ENCODE measurements at regions not wholly inside any gene's neighbourhood (a gene's known extent, or its start where the extent isn't known, plus 50 kb on each side); places are given as distances from the start of the nearest gene placed in this dataset.

DNA sequence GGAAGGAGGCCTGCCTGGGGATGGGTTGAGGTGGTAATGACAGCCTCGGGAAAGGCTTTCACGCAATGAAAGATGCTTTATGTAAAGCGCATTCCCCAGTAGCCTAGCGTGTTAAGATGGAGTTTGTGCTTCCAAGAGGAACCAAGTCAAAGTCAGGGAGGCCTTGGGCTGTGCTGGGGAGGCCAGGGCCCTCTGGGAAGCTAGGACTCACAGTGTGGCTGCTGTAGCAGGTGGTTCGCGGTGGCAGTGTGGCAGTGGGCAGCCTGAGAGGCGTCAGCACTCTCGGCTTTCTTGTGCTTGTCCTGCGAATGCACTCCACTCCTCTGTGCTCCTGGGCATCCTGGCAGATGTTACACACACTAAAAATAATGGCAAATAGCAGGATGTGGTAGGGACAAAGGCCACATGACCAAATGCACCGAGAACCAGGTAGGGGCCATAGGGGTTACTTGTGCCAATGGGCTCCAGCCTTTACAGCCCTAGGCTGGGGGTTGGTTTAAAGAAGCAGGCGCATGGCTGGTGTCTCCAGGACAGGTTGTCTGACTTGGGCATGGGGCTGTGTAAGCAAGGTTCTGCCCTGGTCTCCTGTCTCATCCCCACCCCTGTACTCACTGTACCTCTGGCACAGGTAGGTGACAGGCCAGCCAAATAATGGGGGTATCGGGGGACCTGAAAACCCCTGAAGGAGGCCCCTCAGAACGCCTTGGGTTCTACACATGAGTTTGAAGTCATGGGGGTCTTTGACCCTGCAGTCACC, 154.4 kb upstream of the TWIST2 start:
- Histone ChIP-seq H3K4me1 (ENCODE audit: control insufficient read depth in 4 of 4, insufficient read depth in 4 of 4, low read length in 3 of 4) (peaks cover 0 to 22% (median 5%) of the 10 kb centered on the region in 4 donors), H3K4me3 (ENCODE audit: low read depth in 1 of 3, low read length in 3 of 3) (no peak overlapping the region), H3K9me3 (ENCODE audit: control insufficient read depth in 4 of 4, low read length in 3 of 4) (no peaks in the 10 kb centered on the region), H3K27me3 (ENCODE audit: control insufficient read depth in 4 of 4, insufficient read depth in 4 of 4, low read length in 3 of 4) (no peaks in the 10 kb centered on the region), H3K9ac (ENCODE audit: low read depth in 1 of 2, low read length in 2 of 2) (no peak overlapping the region), H3K27ac (ENCODE audit: low read depth in 1 of 2, low read length in 2 of 2) (no peak overlapping the region), H3K36me3 (ENCODE audit: control insufficient read depth in 4 of 4, insufficient read depth in 3 of 4, low read depth in 1 of 4, low read length in 3 of 4) (no peaks in the 10 kb centered on the region)
- DNase-seq (ENCODE audit: low spot score), result no peak
- TF ChIP-seq NR2F2 (IDR thresholded peaks at IDR 0.05), result no peak
- no peak for TF ChIP-seq TAF1 (conservative IDR thresholded peaks at IDR 0.05)
- TF ChIP-seq YY1 (IDR thresholded peaks at IDR 0.05), result no peak
- no peak for TF ChIP-seq HNF4A (conservative IDR thresholded peaks at IDR 0.05)
- TF ChIP-seq MAX (IDR thresholded peaks at IDR 0.05), result no peak
- no peak for TF ChIP-seq FOXA1 (IDR thresholded peaks at IDR 0.05)
- TF ChIP-seq EGR1 (IDR thresholded peaks at IDR 0.05; ENCODE audit: low read depth in 2 of 2), result no peak
- TF ChIP-seq, protein P1, sequence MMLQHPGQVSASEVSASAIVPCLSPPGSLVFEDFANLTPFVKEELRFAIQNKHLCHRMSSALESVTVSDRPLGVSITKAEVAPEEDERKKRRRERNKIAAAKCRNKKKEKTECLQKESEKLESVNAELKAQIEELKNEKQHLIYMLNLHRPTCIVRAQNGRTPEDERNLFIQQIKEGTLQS (IDR thresholded peaks at IDR 0.05), result no peak
- no peak for TF ChIP-seq ZBTB33 (IDR thresholded peaks at IDR 0.05)
- TF ChIP-seq SP1 (IDR thresholded peaks at IDR 0.05), result no peak
- no peak for TF ChIP-seq REST (IDR thresholded peaks at IDR 0.05)
- TF ChIP-seq FOXA2 (IDR thresholded peaks at IDR 0.05), result no peak
- no peak for TF ChIP-seq RXRA (IDR thresholded peaks at IDR 0.05)
- no peak for TF ChIP-seq GABPA (IDR thresholded peaks at IDR 0.05 in 1 of 2, conservative IDR thresholded peaks at IDR 0.05 in 1 of 2)
- TF ChIP-seq RAD21 (IDR thresholded peaks at IDR 0.05), result no peak
- no peak for TF ChIP-seq JUND (IDR thresholded peaks at IDR 0.05)
- no peak for TF ChIP-seq HNF4G (IDR thresholded peaks at IDR 0.05)
- TF ChIP-seq, protein P2, sequence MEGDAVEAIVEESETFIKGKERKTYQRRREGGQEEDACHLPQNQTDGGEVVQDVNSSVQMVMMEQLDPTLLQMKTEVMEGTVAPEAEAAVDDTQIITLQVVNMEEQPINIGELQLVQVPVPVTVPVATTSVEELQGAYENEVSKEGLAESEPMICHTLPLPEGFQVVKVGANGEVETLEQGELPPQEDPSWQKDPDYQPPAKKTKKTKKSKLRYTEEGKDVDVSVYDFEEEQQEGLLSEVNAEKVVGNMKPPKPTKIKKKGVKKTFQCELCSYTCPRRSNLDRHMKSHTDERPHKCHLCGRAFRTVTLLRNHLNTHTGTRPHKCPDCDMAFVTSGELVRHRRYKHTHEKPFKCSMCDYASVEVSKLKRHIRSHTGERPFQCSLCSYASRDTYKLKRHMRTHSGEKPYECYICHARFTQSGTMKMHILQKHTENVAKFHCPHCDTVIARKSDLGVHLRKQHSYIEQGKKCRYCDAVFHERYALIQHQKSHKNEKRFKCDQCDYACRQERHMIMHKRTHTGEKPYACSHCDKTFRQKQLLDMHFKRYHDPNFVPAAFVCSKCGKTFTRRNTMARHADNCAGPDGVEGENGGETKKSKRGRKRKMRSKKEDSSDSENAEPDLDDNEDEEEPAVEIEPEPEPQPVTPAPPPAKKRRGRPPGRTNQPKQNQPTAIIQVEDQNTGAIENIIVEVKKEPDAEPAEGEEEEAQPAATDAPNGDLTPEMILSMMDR (IDR thresholded peaks at IDR 0.05; ENCODE audit: low read depth, low read length, missing input control), result no peak
- 89% methylated on average over 13 of the region's 13 CpGs for WGBS
